Neural progenitor cell (in vitro differentiated cells): ENCODE measurements at regions not wholly inside any gene's neighbourhood (a gene's known extent, or its start where the extent isn't known, plus 50 kb on each side); places are given as distances from the start of the nearest gene placed in this dataset.

Source experiments
- CTCF ChIP-seq: fragments of 200-600 bp; sonication (generic); IDR thresholded peaks from 2 replicates; pipeline ENCODE4 v1.5.1; 2017; ENCODE audit warnings: antibody characterized with exemption, mild to moderate bottlenecking
- EZH2 ChIP-seq: fragments of 200-600 bp; sonication (generic); IDR thresholded peaks from 2 replicates; pipeline ENCODE4 v1.6.1; 2017; ENCODE audit warnings: antibody characterized with exemption, mild to moderate bottlenecking, moderate library complexity
- EZH2phosphoT487 ChIP-seq: fragments of 200-600 bp; sonication (generic); IDR thresholded peaks from 2 replicates; pipeline ENCODE4 v1.6.1; 2017; ENCODE audit warnings: antibody characterized with exemption

- TF ChIP-seq CTCF (no peak), EZH2phosphoT487 (no peak), EZH2 (no peak)
Observed at GRCh38 chr1:166253076-166253779, 86.4 kb upstream of the FAM78B start.
